ENCODE measurements at regions not wholly inside any gene's neighbourhood (a gene's known extent, or its start where the extent isn't known, plus 50 kb on each side); places are given as distances from the start of the nearest gene placed in this dataset.

- TF ChIP-seq CTCF (IDR thresholded peaks at IDR 0.05) (no peak), POLR2AphosphoS5 (IDR thresholded peaks at IDR 0.05; ENCODE audit: low read depth, low read length) (no peak), REST (IDR thresholded peaks at IDR 0.05; ENCODE audit: insufficient read depth in 1 of 2, low read depth in 2 of 2, low read length in 1 of 2) (no peak)
Measured at GRCh38 chr2:150063432-150063889, 424.0 kb downstream of the RND3 start.
